T-helper 1 cell treated with Interleukin-12 subunit alpha and Interleukin-12 subunit beta and Interleukin-4 antibody, amounts not matched to agents 30 ng/mL and 1 ng/mL, for 36 hours (primary cell): ENCODE measurements at regions not wholly inside any gene's neighbourhood (a gene's known extent, or its start where the extent isn't known, plus 50 kb on each side); places are given as distances from the start of the nearest gene placed in this dataset.
"Not testable (repeated sequence)": the region's sequence is repeated elsewhere in the genome, so short reads cannot be mapped to it uniquely, and the experiment has no call there.

Source experiments
- intact Hi-C: fragments of 100-400 bp; cut with micrococcal nuclease; formaldehyde crosslinking; loops from one replicate; pipeline ENCODE4 v1.15.1; 2024

- intact Hi-C loops: loop anchor here (1.0 kb wide), 2 partner anchors 522 to 570 kb away; no protein-coding TSS in a partner anchor
Observed at GRCh38 chr5:40165789-40166728, 513.7 kb upstream of the PTGER4 start.

GRCh38 chr5:40165106-40165788 is 514.5 kb upstream of the PTGER4 start:
- intact Hi-C loops: no loop called here

- intact Hi-C loops: no loop called here
Observed at GRCh38 chr5:40160435-40160834, 519.3 kb upstream of the PTGER4 start.

- intact Hi-C loops: no loop called here
Observed at GRCh38 chr5:40154194-40154593, 525.5 kb upstream of the PTGER4 start.

- intact Hi-C loops: no loop called here
Observed at GRCh38 chr5:40150896-40151295, 528.8 kb upstream of the PTGER4 start.

GRCh38 chr5:40141896-40142295 is 537.8 kb upstream of the PTGER4 start:
- intact Hi-C loops: no loop called here

GRCh38 chr5:40141418-40141817 is 538.3 kb upstream of the PTGER4 start:
- intact Hi-C loops: no loop called here

GRCh38 chr5:40137223-40137622 is 542.5 kb upstream of the PTGER4 start:
- intact Hi-C loops: no loop called here

GRCh38 chr5:40134883-40135520 is 544.7 kb upstream of the PTGER4 start:
- intact Hi-C loops: no loop called here

- intact Hi-C loops: no loop called here
Observed at GRCh38 chr5:40124367-40124766, 555.3 kb upstream of the PTGER4 start.

- intact Hi-C loops: no loop called here
Observed at GRCh38 chr5:40121236-40121635, 558.5 kb upstream of the PTGER4 start.

- intact Hi-C loops: no loop called here
Observed at GRCh38 chr5:40112875-40113274, 566.8 kb upstream of the PTGER4 start.

GRCh38 chr5:40111036-40111435 is 568.7 kb upstream of the PTGER4 start:
- intact Hi-C loops: not testable (repeated sequence)

- intact Hi-C loops: not testable (repeated sequence)
Observed at GRCh38 chr5:40108764-40109390, 570.8 kb upstream of the PTGER4 start.

- intact Hi-C loops: not testable (repeated sequence)
Observed at GRCh38 chr5:40107786-40108185, 571.9 kb upstream of the PTGER4 start.

GRCh38 chr5:40106847-40107246 is 572.9 kb upstream of the PTGER4 start:
- intact Hi-C loops: no loop called here

GRCh38 chr5:40098313-40098712 is 581.4 kb upstream of the PTGER4 start:
- intact Hi-C loops: no loop called here

GRCh38 chr5:40093550-40093949 is 586.2 kb upstream of the PTGER4 start:
- intact Hi-C loops: no loop called here

GRCh38 chr5:40089269-40089668 is 590.4 kb upstream of the PTGER4 start:
- intact Hi-C loops: no loop called here

GRCh38 chr5:40084614-40085013 is 595.1 kb upstream of the PTGER4 start:
- intact Hi-C loops: no loop called here

GRCh38 chr5:40082313-40082712 is 597.4 kb upstream of the PTGER4 start:
- intact Hi-C loops: no loop called here

- intact Hi-C loops: no loop called here
Observed at GRCh38 chr5:40080191-40080590, 599.5 kb upstream of the PTGER4 start.
